NCI-H2196 (cell line): ENCODE measurements at regions not wholly inside any gene's neighbourhood (a gene's known extent, or its start where the extent isn't known, plus 50 kb on each side); places are given as distances from the start of the nearest gene placed in this dataset.
A peak's percentile ranks its signal among the peaks of the same experiment; 100 is the strongest.
"Not testable (repeated sequence)": the region's sequence is repeated elsewhere in the genome, so short reads cannot be mapped to it uniquely, and the experiment has no call there.

ENCODE experiments used
- DNase-seq: peaks from one replicate; lab custom pipeline; 2025; ENCODE audit not compliant: unreplicated experiment; lab: John Stamatoyannopoulos, UW

- no peak for DNase-seq
Observed at GRCh38 chrX:9374555-9374954, 90.3 kb upstream of the TBL1X start.

GRCh38 chrX:9376111-9376510 is 88.7 kb upstream of the TBL1X start:
- no peak for DNase-seq

- DNase-seq, result not testable (repeated sequence)
Observed at GRCh38 chrX:9377216-9377615, 87.6 kb upstream of the TBL1X start.

GRCh38 chrX:9378980-9379696 is 85.7 kb upstream of the TBL1X start:
- no peak for DNase-seq

- DNase-seq, result peak; percentile 10
Observed at GRCh38 chrX:9379697-9380551, 84.9 kb upstream of the TBL1X start.

GRCh38 chrX:9383655-9384054 is 81.2 kb upstream of the TBL1X start:
- no peak for DNase-seq

GRCh38 chrX:9388450-9388849 is 76.4 kb upstream of the TBL1X start:
- DNase-seq, result no peak

GRCh38 chrX:9390121-9390520 is 74.7 kb upstream of the TBL1X start:
- DNase-seq, result no peak

GRCh38 chrX:9390693-9391368 is 74.0 kb upstream of the TBL1X start:
- DNase-seq, result no peak

GRCh38 chrX:9392445-9392844 is 72.4 kb upstream of the TBL1X start:
- no peak for DNase-seq

GRCh38 chrX:9393571-9393970 is 71.3 kb upstream of the TBL1X start:
- DNase-seq, result no peak

- DNase-seq, result no peak
Observed at GRCh38 chrX:9394212-9394611, 70.6 kb upstream of the TBL1X start.

- no peak for DNase-seq
Observed at GRCh38 chrX:9396930-9397329, 67.9 kb upstream of the TBL1X start.

GRCh38 chrX:9401051-9401450 is 63.8 kb upstream of the TBL1X start:
- no peak for DNase-seq

GRCh38 chrX:9403374-9403773 is 61.5 kb upstream of the TBL1X start:
- DNase-seq, result no peak

- not testable (repeated sequence) for DNase-seq
Observed at GRCh38 chrX:9405635-9406034, 59.2 kb upstream of the TBL1X start.

- DNase-seq, result not testable (repeated sequence)
Observed at GRCh38 chrX:9410889-9411288, 54.0 kb upstream of the TBL1X start.

- DNase-seq, result not testable (repeated sequence)
Observed at GRCh38 chrX:9411682-9412081, 53.2 kb upstream of the TBL1X start.

GRCh38 chrX:9414416-9414815 is 50.4 kb upstream of the TBL1X start:
- DNase-seq, result no peak
